Skeletal muscle satellite cell (primary cell): ENCODE measurements at regions not wholly inside any gene's neighbourhood (a gene's known extent, or its start where the extent isn't known, plus 50 kb on each side); places are given as distances from the start of the nearest gene placed in this dataset.
A peak's percentile ranks its signal among the peaks of the same experiment; 100 is the strongest.
"Not testable (repeated sequence)": the region's sequence is repeated elsewhere in the genome, so short reads cannot be mapped to it uniquely, and the experiment has no call there.

ENCODE experiments used
- H3K27me3 ChIP-seq: 2 replicates; pipeline ENCODE4 v1.7.0; 2013; ENCODE audit warnings: low read length; ENCODE audit not compliant: control insufficient read depth, insufficient read depth
- H3K36me3 ChIP-seq: 2 replicates; pipeline ENCODE4 v1.7.0; 2013; ENCODE audit warnings: mild to moderate bottlenecking, control low read depth, low read length; ENCODE audit not compliant: insufficient read depth
- H3K4me1 ChIP-seq: 2 replicates; pipeline ENCODE4 v1.7.0; 2013; ENCODE audit warnings: low read length; ENCODE audit not compliant: control insufficient read depth, insufficient read depth
- H3K4me2 ChIP-seq: 2 replicates; pipeline ENCODE4 v1.7.0; 2013; ENCODE audit warnings: mild to moderate bottlenecking, low read length
- H3K4me3 ChIP-seq: 2 replicates; pipeline ENCODE4 v1.7.0; 2013; ENCODE audit warnings: low read length
- H3K9ac ChIP-seq: 2 replicates; pipeline ENCODE4 v1.7.0; 2013; ENCODE audit warnings: mild to moderate bottlenecking, low read depth, low read length, moderate library complexity
- H3K9me3 ChIP-seq: replicated peaks from 2 replicates; pipeline ENCODE4 v1.7.0; 2013; ENCODE audit warnings: mild to moderate bottlenecking, control low read depth, low read length

- peak overlapping the region; percentile 53 for H3K4me2 ChIP-seq
- H3K36me3 ChIP-seq, H3K9ac ChIP-seq, H3K9me3 ChIP-seq, H3K4me1 ChIP-seq, H3K27me3 ChIP-seq: not testable (repeated sequence)
- H3K4me3 ChIP-seq, result peak overlapping the region; percentile 54
These were observed 170.3 kb downstream of the MCHR2 start for GRCh38 chr6:99823513-99824235.

GRCh38 chr6:99833034-99833433 lies 161.0 kb downstream of the MCHR2 start:
- Histone ChIP-seq H3K4me3 (no peak overlapping the region), H3K4me2 (no peak overlapping the region), H3K4me1 (no peaks in the 10 kb centered on the region), H3K9me3 (no peaks in the 10 kb centered on the region), H3K36me3 (no peaks in the 10 kb centered on the region), H3K9ac (no peak overlapping the region), H3K27me3 (no peaks in the 10 kb centered on the region)

GRCh38 chr6:99836471-99836870 lies 157.6 kb downstream of the MCHR2 start:
- H3K9me3 ChIP-seq, result no peaks in the 10 kb centered on the region
- H3K4me1 ChIP-seq, result no peaks in the 10 kb centered on the region
- H3K27me3 ChIP-seq, result peaks cover 8% of the 10 kb centered on the region
- no peak overlapping the region for H3K4me3 ChIP-seq
- no peaks in the 10 kb centered on the region for H3K36me3 ChIP-seq
- no peak overlapping the region for H3K4me2 ChIP-seq
- H3K9ac ChIP-seq, result no peak overlapping the region

- Histone ChIP-seq H3K27me3 (peaks cover 20% of the 10 kb centered on the region), H3K4me2 (no peak overlapping the region), H3K4me1 (no peaks in the 10 kb centered on the region), H3K9ac (no peak overlapping the region), H3K9me3 (no peaks in the 10 kb centered on the region), H3K4me3 (no peak overlapping the region), H3K36me3 (no peaks in the 10 kb centered on the region)
These were observed 155.4 kb downstream of the MCHR2 start for GRCh38 chr6:99838607-99839006.

GRCh38 chr6:99841297-99841696 lies 152.7 kb downstream of the MCHR2 start:
- no peak overlapping the region for H3K4me2 ChIP-seq
- H3K4me3 ChIP-seq, result no peak overlapping the region
- H3K27me3 ChIP-seq, result peaks cover 26% of the 10 kb centered on the region
- H3K9me3 ChIP-seq, result no peaks in the 10 kb centered on the region
- H3K9ac ChIP-seq, result no peak overlapping the region
- H3K4me1 ChIP-seq, result no peaks in the 10 kb centered on the region
- no peaks in the 10 kb centered on the region for H3K36me3 ChIP-seq

GRCh38 chr6:99846006-99846405 lies 148.0 kb downstream of the MCHR2 start:
- H3K9ac ChIP-seq, result no peak overlapping the region
- no peak overlapping the region for H3K4me3 ChIP-seq
- H3K27me3 ChIP-seq, result peaks cover 22% of the 10 kb centered on the region
- H3K36me3 ChIP-seq, result no peaks in the 10 kb centered on the region
- H3K9me3 ChIP-seq, result no peaks in the 10 kb centered on the region
- H3K4me1 ChIP-seq, result no peaks in the 10 kb centered on the region
- no peak overlapping the region for H3K4me2 ChIP-seq

- Histone ChIP-seq H3K27me3 (peaks cover 6% of the 10 kb centered on the region), H3K36me3 (no peaks in the 10 kb centered on the region)
These were observed 143.2 kb downstream of the MCHR2 start for GRCh38 chr6:99850841-99851240.

GRCh38 chr6:99852031-99852430 lies 142.0 kb downstream of the MCHR2 start:
- Histone ChIP-seq H3K9me3 (no peaks in the 10 kb centered on the region), H3K4me3 (no peak overlapping the region), H3K4me1 (no peaks in the 10 kb centered on the region), H3K4me2 (no peak overlapping the region), H3K27me3 (peaks cover 6% of the 10 kb centered on the region), H3K9ac (no peak overlapping the region), H3K36me3 (no peaks in the 10 kb centered on the region)

More at GRCh38 chr6:99850841-99851240, 143.2 kb downstream of the MCHR2 start:
- Histone ChIP-seq H3K9me3 (no peaks in the 10 kb centered on the region), H3K4me1 (no peaks in the 10 kb centered on the region), H3K4me3 (no peak overlapping the region), H3K9ac (no peak overlapping the region), H3K4me2 (no peak overlapping the region)

GRCh38 chr6:99867026-99867425 lies 127.0 kb downstream of the MCHR2 start:
- Histone ChIP-seq H3K9me3 (no peaks in the 10 kb centered on the region), H3K4me1 (peaks cover 4% of the 10 kb centered on the region), H3K4me2 (no peak overlapping the region), H3K36me3 (no peaks in the 10 kb centered on the region), H3K9ac (no peak overlapping the region), H3K4me3 (no peak overlapping the region), H3K27me3 (no peaks in the 10 kb centered on the region)

- no peaks in the 10 kb centered on the region for H3K36me3 ChIP-seq
- H3K4me3 ChIP-seq, result peak overlapping the region; percentile 67
- H3K9ac ChIP-seq, result peak overlapping the region; percentile 63
- H3K9me3 ChIP-seq, result no peaks in the 10 kb centered on the region
- H3K4me2 ChIP-seq, result peak overlapping the region; percentile 89
- peaks cover 4% of the 10 kb centered on the region for H3K4me1 ChIP-seq
- H3K27me3 ChIP-seq, result no peaks in the 10 kb centered on the region
These were observed 125.8 kb downstream of the MCHR2 start for GRCh38 chr6:99868074-99868702.
